HG02763 (cell line): ENCODE measurements at regions not wholly inside any gene's neighbourhood (a gene's known extent, or its start where the extent isn't known, plus 50 kb on each side); places are given as distances from the start of the nearest gene placed in this dataset.

Experiments used
- ATAC-seq: cut with Tn5 transposase; IDR thresholded peaks from one replicate; pipeline ENCODE4 v1.9.1; 2021; ENCODE audit warnings: mild to moderate bottlenecking, moderate library complexity; ENCODE audit not compliant: unreplicated experiment

DNA sequence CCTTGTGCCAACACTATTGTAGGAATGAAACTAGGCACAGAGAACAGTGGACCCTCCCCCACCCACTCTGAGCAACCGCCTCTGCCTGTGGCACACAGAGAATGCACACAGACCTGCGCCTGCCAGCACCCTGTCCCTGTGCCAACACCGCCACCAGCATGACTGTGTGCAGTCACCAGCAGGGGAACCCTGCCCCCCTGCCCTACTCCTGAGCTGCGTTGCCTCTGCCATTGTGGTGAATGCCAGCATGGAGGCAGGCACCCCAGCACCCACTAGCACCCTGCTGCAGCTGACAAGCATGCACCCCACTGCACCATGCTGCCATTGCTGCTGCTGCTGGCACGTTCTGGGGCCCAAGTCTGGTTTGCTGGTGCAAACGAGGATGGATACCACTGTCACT, 94.4 kb upstream of the PRLR start:
- ATAC-seq = no peak

DNA sequence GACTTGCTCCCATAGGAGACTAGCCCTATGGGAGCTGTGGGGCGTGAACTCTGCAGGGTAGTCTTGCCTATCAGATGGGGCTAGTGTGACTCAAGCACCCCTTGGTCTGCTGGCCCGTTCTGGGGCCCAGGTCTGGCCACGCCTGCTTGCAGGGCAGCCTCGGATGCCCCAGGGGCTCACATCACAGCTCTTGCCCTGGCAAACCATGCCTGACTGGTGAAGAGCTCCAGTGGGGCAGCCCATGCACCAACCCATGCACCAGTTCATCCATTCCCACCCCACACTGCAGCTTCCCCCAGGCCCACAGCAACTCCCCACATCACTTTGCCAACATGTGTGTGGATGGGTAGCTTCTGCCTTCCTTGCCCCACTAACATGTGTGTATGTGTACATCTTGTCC, 93.9 kb upstream of the PRLR start:
- no peak for ATAC-seq

DNA sequence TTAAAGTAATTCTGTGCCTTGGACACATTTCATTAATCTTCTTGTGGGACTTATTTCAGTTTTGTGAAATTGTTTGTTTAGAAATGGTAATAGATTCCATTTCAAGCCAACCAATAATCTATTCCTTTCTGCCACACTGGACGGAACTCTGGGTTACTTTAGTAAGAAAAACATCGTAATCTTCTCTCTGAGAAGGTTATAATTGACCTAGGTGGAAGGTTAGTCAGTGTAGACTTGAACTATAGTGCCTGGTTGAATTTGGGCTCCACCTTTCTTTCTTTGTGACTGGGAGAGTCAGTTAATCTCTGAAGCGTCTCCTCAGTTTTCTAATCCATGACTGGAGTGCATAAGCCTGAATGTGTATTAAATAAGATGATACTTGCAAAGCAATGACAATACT, 89.7 kb upstream of the PRLR start:
- peak; percentile 4 for ATAC-seq

DNA sequence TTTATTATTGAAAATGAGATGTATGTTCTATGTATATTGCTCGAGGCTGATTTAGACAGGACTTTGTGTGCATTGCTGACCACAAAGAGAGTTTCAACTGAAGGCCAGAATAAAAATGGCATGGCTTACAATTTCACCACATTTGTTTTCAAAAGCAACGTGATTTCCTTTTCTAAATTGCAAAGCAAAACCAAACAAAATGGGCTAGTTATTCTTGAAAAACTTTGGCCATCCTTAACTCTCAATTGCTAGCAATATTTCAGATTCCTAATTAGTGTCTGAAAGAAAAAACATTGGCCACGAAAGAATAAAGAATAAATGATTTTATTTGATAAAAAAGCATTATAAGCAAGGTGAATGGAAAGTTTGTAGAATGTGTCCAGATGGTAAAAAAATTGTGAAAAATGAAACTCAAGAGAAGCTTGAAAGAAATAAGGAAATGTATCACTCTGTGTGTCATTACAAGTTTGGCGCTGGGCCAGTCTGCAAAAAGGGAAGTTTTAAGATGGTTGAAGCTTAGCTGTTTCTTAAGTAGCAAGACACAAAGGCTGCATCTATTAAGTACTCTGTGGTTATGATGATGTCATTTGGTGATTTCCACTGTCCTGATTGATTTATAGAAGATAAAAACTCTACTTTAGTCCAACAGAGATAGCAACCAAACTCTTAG, 89.2 kb upstream of the PRLR start:
- ATAC-seq = peak; percentile 97

DNA sequence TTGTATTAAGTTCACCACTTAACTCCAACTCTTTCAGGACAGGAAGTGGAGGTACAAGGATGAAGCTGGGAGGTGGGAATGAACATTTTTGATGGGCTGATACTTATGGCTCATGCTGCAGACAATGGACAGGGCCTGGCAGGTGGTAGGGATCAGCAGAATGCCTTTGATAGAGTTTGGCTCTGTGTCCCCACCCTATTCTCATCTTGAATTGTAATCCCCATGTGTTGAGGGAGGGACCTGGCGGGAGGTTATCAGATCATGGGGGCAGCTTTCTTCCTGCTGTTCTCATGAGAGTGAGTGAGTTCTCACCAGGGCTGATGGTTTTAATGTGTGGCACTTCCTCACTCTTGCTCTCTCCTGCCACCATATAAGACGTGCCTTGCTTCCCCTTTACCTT, 87.3 kb upstream of the PRLR start:
- no peak for ATAC-seq

DNA sequence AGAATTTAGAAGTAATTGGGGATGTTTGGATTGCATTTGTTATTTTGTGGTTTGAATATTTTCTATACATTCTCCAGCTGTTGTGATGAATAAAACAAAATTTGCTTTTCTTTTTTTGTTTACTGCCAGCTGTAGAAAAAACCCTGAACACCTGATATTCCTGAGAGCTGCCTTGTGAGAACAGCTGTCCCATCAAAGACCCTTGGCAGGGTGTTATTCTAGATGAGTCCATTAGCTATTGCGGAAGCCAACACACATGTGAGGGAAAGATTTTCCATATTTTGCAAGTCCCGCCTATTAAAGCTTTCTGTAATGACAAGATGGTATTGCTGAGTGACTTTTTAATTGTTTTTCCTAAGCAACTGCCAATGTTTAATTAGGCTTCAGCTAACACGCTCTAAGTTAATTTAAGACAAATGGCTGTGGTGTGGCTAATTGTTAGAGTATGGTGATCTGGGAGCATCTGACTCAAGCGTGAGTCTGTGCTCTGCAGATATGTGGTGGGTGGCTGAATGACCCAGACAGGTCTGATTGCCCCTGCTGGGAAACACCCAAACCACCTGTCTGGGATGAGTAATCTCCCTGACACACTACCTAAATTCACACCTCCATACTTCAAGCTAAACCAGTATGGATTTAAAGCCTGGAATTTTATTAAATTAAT, 86.5 kb upstream of the PRLR start:
- no peak for ATAC-seq

DNA sequence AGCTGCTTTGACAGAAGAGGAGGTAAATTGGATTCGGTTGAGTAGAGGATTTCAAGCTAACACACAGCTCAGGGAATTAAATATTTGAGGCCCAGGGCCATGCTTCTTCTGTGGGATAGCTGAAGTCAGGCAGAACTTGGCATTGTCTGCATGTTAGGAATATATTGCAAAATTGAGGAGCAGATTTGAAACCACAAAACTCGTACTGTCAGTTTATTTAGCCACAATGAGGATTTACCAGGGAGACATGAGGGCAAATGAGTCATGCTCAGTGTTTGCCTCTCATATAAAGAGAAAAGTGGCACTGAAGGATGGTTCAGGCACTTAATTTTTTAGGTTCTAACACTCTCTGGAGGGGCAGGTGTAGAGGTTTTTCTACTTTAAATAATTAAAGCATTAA, 83.0 kb upstream of the PRLR start:
- ATAC-seq = no peak

DNA sequence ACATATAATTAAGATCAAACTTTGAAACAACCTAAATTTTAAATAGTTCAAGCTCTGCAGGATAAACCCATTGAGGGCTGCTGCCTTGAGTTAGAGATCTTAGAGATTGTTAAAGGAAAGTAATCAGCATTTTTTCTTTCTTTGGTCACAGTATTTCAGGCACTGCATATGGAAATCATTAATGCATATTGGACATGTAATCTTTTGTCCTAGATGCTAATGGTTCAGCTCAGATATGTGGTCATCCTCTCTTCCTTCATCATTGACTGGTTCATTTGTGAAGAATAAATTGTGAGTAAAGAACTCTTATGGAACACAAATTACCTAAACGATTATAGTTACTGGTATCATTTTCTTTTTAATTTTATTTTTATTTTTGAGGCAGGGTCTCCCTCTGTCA, 82.0 kb upstream of the PRLR start:
- ATAC-seq = no peak

DNA sequence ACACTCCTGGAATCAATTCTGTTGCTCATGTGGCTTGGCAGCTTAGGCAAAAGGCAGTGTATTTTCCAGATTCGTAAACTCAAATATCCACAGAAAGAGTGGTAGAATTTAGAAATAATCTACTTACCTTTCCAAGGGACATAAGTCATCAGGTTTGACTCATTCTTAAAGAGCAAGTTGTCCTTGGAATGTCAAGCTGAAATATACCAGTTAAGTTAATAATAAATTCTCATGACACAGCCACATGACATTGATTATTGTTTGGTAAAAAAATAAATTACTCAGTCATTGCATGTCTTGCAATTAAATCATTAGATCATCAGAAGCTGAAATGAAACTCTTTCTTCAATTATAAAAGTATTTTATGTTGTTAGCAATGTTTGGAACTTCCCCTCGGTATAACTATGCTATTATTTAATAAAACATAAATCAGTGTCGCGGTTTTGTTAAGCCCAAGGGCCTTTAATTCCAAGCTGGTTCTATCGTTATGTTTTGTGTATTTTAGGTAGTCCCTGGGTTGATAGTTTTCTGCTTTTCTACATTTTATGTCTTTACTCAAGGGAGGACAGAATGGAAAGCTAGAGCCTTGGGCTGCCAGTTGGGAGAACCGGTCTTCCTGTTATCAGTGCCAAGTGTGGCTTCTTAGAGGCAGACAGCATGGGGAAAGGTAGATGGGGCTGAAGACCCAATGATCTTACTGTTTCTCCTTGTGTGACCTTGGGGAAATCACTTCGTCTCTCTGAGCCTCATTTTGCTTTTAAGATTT, 79.3 kb upstream of the PRLR start:
- ATAC-seq = no peak

DNA sequence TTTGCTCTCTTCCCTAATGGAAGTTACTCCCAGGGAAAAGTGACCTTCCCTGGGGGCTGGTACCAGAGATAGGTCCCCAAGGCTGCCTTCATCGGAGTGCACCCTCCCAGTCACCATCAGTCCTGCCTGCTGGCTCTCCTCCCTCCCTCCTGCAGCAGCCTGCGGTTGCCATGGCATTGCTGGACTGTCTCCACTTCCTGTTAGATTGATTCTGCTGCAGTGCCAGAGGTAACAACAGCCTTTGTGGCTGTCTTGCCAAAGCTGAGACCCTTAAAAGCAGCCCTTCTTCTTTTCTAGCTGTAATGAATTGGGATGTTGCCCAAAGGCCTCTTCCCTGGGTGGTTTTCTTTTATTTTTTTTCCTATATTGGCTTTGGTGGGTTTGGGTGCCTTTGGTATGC, 78.1 kb upstream of the PRLR start:
- peak; percentile 63 for ATAC-seq

DNA sequence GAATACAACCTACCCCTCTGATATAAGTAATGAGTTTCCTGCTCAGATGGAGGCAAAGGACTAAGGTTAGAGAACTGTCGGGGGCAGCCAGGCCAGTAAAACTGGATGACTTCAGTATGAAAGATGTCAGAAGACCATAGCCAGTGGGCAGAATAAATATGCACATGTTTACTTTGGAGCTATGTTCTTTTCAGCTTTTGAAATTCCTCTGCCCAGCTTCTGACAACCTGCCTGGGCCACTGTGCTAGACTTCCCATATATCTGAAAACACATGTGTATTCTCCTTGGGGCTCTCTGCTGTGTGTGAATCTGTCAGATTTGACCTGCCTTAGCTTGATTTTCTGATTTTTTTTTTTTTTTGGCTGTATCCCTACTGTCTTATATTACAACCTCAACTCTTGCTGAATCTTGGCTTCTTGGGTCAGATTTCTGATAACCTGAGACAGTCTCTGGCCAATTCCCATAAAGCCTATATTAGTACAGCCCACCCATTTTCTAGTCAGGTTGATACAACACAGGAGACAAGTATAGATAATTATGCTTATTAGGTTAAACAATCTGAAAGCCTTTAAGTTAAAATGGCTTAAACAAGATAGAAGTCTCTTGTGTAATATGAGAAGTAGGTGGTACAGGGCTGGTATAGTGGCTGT, 76.6 kb upstream of the PRLR start:
- ATAC-seq = no peak

DNA sequence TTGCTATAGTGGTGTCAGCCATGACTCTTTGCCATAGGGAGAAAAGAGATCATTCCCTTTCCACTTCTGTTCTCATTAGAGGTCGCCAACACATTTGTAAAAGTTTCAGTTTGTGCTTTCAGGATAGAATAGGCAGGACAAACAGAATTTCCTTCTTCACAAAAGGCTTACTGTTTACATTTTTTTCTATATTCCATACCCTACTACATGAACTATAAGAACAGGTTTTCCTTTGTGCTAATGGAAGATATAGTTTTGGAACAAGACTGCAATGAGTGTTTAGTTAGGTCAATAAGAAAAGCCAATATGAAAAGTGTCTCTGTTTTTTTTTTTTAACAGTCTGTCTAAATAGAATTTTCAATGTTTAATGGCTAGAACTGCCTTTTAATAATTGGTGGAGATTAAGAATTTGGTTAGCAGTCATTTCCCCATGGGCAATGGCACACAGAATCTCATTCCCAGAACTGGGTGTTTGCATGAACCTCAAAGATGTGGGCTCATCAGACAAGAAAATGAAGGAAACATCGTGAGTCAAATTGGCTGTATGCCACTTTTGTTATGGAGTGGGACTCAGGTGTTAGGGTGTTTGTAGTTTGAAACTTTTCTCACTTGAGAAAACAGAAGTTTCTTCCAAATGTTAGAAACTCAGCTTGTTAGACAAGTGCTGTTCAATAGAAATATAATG, 75.2 kb upstream of the PRLR start:
- ATAC-seq = no peak

DNA sequence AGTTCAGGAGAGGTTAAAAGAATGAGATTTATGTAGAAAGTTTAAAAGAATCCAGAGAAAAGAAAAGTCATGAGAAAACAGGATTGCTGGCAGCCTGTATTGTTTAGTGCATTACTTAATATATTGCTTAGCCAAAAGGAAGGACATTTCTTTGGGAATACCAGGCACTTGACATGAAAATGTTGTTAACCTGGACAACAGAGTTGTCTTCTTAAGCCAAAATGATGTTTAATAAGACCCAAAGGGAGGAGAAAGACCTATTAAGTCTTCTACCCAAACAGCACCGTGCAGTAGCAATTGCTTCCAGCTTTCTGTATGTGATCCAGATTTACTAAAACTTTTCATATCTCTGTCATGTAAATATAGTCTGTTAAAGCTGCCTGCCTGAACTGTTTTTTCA, 74.0 kb upstream of the PRLR start:
- no peak for ATAC-seq

DNA sequence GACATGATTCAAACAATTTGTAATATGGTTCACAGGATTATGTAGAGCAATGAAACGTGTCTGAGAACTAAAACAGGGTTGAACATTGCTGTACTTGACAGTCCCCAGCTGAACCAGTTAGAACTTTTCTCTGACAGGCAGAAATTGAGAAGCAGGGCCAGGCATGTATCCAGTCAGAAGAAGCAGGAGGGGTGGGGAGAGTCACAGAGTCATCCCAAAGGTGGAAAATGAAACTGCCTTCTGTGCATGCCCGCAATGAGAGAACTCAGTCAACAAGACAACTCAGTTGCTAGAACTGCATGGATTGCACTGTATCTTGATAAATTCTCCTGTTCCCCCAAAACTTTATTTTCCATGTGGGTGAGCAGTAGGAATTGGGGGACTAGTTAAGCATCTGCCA, 72.9 kb upstream of the PRLR start:
- ATAC-seq = peak; percentile 32

DNA sequence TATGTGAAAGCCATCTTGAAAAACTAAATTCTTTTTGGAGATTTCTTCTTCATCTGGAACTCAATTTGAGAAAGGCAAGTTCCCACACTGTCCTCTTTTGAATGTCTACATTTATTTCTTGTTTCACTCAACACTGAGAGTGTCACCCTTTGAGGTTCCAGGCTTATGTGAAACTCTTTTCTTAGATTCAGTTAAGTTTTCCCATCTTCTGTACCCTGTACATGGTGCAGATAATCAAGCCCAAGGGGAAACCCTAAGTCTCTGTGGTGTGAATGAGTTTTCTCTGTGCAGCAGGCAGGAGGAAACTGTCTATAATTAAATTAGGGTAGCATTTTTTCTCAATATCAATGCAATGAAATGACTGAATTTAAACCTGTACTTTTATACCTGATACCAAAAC, 72.3 kb upstream of the PRLR start:
- ATAC-seq = peak; percentile 96

DNA sequence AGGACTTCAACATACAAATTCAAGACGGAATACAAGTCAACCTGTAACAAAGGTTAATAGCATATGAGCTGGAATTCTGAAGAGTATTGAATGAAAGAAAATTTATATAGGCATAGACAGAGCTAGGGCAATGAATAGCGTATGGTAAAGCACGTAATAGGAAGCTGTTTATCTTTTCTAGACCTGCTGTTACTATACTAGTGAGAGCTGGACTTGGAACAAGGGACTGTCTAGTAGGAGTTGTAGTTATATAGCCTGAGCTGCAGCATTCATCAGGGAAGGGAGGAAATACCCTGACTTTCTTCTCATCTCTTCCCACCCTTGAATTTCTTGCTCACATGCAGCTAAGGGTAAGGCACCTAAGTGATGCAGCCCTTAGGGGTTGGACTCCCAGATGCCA, 67.5 kb upstream of the PRLR start:
- no peak for ATAC-seq

DNA sequence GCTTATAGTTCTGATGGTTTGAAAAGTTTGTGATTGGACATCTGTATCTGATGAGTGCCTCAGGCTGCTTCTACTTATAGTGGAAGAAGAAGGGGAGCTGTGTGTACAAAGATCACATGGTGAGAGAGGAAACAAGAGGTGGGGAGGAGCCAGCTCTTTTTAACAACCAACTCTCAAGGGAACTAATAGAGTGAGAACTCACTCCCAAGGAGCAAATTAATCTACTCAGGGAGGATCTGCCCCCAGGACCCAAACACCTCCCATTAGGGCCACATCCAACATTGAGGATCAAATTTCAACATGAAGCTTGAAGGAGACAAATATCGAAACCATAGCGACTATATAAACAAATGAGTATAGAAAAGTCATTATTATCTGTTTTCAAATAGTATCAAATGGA, 64.7 kb upstream of the PRLR start:
- ATAC-seq = no peak

DNA sequence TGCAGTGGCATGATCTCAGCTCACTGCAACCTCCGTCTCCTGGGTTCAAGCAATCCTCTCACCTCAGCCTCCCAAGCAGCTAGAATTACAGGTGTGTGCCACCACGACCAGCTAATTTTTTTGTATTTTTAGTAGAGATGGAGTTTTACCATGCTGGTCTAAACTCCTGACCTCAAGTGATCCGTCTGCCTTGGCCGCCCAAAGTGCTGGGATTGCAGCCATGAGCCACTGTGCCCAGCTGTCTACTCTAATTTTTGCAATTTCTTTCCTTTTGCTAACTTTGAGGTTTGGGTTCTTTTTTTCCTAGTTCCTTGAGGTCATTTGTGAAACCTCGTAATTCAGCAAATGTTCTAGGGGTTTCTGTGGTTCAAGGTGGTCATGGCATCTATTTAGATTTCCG, 63.7 kb upstream of the PRLR start:
- ATAC-seq = no peak

DNA sequence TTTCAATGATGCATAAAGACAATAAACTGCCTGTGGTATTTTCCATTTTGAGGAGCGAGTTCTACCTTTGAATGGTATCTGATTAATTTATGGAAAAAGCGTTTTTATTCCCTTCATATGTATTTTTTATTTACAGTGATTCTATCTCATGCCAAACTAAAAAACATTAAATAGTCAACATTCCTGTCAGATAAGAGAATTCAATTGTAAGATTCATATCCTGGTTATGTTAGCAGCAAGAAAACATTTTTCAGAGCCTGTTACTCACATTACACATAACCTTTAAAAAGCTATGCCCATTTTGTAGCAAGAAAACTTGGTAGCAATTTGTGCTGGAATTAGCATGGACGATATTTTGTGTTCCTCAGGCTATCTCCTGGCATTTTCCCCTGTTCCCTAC, 55.1 kb upstream of the PRLR start:
- ATAC-seq = no peak

DNA sequence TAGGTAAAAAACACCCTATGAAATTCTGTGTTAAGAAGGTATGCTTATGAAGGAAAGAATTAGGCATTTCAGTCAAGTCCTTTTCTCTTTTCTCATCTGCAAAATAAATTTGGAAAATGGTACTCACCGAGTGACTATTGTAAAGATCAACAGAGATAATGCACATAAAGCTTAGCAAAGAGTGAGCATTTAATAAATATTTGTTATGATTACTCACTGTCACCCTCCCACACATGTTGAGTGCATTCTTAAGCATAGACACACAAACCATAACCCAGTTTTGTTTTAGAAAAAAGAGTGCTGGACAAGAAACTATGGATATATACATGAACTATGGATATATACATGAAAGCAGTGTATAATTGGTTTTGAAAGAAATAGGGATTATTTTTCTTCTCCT, 54.7 kb upstream of the PRLR start:
- no peak for ATAC-seq

DNA sequence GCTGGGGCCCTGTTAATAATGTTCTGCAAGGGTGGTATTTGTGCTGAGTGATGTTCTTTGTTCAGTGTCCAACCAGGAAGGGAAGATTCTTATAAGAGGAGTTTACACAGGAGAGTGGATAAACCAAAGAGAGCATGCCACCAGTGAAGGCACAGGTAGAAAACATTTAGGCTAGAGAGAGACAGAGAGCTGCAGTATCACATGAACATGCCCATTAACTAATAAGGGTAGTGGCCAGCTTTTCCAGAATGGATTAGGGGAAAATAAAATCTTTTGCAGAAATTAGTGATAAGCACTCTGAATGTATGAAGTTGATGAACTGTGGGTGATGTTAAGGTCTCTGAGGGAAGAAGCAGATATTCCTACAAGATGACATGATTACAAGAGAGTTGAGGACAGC, 54.1 kb upstream of the PRLR start:
- ATAC-seq = no peak
